Stimulated activated CD8-positive, alpha-beta memory T cell treated with anti-CD3 and anti-CD28 coated beads, Interleukin-12 subunit alpha, Interleukin-12 subunit beta, amount 100 ng/mL, for 1 hour (primary cell): ENCODE measurements at regions not wholly inside any gene's neighbourhood (a gene's known extent, or its start where the extent isn't known, plus 50 kb on each side); places are given as distances from the start of the nearest gene placed in this dataset.
"Not testable (repeated sequence)": the region's sequence is repeated elsewhere in the genome, so short reads cannot be mapped to it uniquely, and the experiment has no call there.

Experiments
- DNase-seq: peaks from one replicate; pipeline ENCODE4 v3.0.0-alpha.2; 2020; ENCODE audit warnings: low read depth

DNA sequence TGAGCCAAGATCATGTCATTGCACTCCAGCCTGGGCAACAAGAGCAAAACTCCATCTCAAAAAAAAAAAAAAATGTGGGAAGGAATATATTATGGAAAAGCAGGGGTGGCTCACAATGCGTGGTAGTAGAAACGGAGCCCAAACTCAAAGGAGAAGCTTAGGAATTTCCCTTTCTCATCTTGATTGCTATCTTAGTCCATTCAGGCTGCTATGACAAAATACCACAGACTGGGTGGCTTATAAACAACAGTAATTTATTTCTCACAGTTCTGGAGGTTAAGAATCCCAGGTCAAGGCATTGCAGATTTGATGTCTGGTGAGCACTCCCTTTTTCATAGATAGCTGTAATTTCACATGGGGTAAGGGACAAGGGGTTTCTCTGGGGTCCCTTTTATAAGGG is 153.8 kb upstream of the KRR1 start:
- DNase-seq, result no peak

DNA sequence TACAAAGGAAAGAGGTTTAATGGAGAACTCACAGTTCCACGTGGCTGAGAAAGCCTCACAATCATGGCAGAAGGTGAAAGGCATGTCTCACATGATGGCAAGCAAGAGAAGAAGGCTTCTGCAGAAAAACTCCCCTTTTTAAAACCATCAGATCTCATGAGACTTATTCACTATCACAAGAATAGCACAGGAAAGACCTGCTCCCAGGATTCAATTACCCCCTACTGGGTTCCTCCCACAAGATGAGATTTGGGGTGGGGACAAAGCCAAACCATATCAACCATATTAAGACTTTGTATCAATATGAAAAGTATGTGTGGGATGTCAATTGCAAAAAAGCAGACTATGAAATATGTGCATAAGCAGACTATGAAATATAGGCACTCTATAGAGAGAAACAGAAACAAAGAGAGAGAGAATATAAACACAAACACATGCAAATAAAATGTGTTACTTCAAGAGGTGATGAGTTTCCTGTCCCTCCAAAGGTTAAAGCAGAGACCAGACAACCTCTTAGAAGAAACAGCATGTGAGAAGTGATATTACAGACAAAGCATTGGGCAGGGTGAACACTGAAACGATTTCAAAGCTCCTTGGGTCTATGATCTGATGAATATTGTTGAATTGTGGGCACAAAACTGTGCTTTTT is 151.2 kb upstream of the KRR1 start:
- no peak for DNase-seq

GRCh38 chr12:75661908-75662307 is 150.5 kb upstream of the KRR1 start:
- no peak for DNase-seq

DNA sequence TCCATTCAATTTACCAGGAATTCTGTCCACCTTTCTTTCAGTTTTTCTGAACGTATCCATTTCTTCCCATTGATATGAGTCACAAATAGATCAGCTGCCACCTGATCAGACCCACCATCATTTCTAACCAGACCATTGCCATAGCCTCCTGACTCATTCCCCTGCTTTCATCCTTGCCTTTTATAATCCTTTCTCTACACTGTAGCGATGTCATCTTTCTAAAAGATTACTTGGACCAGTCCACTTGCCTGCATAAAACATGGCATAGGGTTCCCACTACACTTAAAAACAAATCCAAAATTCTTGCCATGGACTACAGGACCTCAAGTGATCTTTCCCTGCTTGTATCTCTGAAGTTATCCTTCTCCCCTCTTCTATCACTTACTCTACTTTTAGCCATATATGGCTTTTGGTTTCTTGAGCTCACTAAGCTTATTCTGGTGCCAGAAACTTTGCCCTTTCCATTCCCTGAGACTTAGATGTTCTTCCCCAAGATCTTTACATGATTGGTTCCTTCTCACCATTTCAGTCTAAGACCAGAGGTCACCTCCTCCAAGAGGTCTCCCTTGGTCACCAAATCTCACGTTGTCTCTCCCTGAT is 149.5 kb upstream of the KRR1 start:
- DNase-seq, result no peak

DNA sequence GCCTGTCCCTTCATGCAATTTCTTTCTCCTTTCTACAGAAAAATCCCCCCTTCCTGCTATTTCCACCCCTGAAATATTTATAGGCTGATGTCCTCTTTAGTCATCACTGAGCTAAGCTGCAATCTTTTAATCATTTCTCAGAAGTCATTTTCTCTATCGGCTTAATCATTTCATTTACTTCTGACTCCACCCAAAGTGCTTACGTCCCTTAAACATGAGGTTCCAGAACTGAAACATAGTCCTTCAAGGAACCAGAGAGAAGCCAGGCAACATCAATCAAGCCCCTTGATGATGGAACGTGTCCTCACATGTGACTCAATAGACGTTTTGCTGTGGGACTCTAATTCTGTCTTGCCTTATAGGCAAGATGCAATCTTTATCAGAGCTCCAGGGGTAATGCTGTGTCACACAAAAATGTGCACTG is 148.7 kb upstream of the KRR1 start:
- DNase-seq, result no peak

- no peak for DNase-seq
These were observed 147.8 kb upstream of the KRR1 start for GRCh38 chr12:75658901-75659823.

GRCh38 chr12:75658286-75658685 is 146.9 kb upstream of the KRR1 start:
- no peak for DNase-seq

DNA sequence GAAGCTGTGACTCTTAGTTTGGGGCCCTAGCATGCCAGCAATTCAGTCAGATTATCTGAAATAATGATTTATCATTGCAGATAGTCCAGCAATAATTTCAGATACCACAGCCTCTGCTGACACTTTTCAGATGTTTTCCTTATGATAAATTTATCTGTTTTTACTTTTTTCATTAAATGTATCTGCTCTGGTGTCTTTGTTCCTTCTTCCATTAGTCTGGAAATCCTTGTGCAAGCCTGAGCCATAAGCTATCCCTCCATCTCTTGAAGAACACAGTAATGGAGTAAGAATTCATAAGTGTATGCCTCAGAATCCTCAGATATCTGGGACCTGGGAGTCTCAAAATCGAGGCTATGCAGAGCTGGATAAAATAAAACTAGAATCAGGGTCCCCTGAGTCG is 146.4 kb upstream of the KRR1 start:
- DNase-seq, result no peak

GRCh38 chr12:75657354-75657753 is 145.9 kb upstream of the KRR1 start:
- not testable (repeated sequence) for DNase-seq

DNA sequence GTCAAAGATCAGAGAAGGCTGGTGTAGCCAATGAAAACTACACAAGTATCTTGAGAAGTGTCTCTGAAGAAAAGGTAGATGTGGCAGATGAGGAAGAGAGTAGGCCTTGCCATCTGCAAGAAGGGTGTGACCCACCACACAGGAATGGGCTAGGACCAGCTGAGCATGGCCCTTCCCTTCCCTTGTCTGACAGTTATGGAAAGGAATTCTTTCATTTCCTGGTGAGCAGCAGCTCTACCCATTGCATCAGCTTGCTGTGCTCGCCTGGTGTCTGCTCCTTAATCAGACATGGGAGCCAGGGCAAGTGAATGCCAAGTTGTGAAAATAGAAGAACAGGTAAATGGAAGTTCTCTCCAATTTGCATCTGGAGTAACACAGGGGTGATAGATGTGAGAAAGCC is 145.2 kb upstream of the KRR1 start:
- no peak for DNase-seq

DNA sequence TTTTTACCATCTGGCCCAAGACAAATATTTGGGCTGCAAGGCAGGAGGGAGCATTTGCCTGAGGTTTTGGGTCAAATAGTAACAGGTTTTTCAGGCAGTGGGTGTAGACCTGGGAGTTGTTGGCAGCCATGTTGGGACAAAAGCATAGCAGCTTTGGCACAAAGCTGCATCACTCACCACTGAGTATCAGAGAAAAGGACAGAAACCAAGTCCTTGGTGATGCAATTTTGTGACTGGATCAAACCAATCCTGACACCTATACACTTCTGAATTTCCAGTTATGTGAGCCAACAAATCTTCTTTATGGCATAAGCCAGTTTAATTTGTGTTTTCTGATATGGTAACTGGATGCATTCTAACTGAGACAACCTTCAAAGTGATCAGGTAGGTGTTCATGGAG is 144.8 kb upstream of the KRR1 start:
- no peak for DNase-seq

GRCh38 chr12:75655315-75655806 is 144.0 kb upstream of the KRR1 start:
- DNase-seq, result no peak

GRCh38 chr12:75651342-75651695 is 139.9 kb upstream of the KRR1 start:
- no peak for DNase-seq

DNA sequence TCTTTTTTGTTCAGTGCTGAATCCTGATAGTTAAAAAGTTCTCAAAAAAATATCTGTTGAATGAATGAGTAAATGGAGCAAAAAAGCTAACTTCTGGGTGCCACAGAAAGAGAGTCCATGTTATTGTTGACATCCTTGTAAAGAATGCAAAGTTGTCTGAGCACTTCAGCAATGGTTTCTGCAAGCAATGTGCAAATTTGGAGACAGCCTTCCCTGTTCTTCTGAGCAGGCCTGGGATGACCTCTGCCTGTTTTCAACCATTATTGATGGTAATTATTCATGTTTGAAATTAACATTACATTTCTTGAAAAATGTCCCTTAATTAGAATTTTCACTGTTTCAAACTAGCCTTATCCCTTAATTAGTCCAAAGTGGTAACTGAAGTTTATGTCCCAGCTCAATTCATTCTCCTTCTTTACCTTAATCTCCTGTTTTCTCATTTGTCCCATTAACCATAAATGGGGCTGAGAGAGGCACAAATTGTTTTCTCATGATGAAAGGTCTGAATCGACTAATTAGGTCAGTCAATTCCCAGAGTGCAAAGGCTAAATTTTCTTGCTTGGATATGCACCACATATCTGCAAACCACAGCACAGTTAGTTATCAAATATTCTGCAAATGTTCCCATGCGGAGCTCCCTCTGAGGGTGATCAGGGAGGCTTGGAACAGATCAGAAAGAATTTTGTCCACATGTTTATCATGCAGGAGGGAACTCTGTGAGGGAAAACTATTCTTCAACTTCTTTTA is 139.4 kb upstream of the KRR1 start:
- DNase-seq, result no peak

DNA sequence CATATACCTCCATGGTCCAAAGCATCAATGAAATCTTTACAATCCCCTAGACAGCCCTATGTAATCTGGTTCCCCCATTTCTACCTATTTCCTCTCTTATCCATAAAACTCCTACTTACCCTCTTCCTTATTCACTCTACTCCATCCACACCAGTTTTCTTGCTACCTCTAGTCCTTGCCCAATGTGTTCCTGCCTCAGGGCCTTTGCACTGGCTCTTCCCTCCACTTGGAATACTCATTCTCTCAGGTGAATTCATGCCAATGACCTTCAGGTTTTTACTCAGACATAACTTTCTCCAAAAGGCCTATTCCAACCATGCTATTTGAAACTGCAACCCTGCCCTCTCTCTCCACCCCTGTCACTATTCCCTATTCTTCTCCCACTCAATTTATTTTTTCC is 138.7 kb upstream of the KRR1 start:
- DNase-seq, result no peak

- no peak for DNase-seq
These were observed 137.4 kb upstream of the KRR1 start for GRCh38 chr12:75648856-75649255.

- no peak for DNase-seq
These were observed 135.2 kb upstream of the KRR1 start for GRCh38 chr12:75646329-75647210.

GRCh38 chr12:75644472-75645072 is 133.2 kb upstream of the KRR1 start:
- DNase-seq, result no peak

- DNase-seq, result not testable (repeated sequence)
These were observed 131.7 kb upstream of the KRR1 start for GRCh38 chr12:75643119-75643518.

GRCh38 chr12:75642226-75642625 is 130.8 kb upstream of the KRR1 start:
- no peak for DNase-seq
